ENCODE measurements at regions not wholly inside any gene's neighbourhood (a gene's known extent, or its start where the extent isn't known, plus 50 kb on each side); places are given as distances from the start of the nearest gene placed in this dataset.

GRCh38 chr3:162218479-162218878 lies 721.9 kb downstream of the OTOL1 start:
- TF ChIP-seq CTCF (IDR thresholded peaks at IDR 0.05; ENCODE audit: insufficient read depth, low read depth, low read length, missing control alignments) = no peak
- H3K4me3 ChIP-seq (ENCODE audit: low read depth, low read length) = no peak overlapping the region

GRCh38 chr3:162224746-162225145 lies 728.1 kb downstream of the OTOL1 start:
- no peak for DNase-seq (ENCODE audit: low read depth)

More at GRCh38 chr3:162218479-162218878, 721.9 kb downstream of the OTOL1 start:
- DNase-seq (ENCODE audit: low read depth) = no peak

GRCh38 chr3:162236949-162237348 lies 740.3 kb downstream of the OTOL1 start:
- TF ChIP-seq CTCF (IDR thresholded peaks at IDR 0.05; ENCODE audit: insufficient read depth, low read depth, low read length, missing control alignments) = no peak
- H3K4me3 ChIP-seq (ENCODE audit: low read depth, low read length) = no peak overlapping the region
- no peak for DNase-seq (ENCODE audit: low read depth)

More at GRCh38 chr3:162224746-162225145, 728.1 kb downstream of the OTOL1 start:
- TF ChIP-seq CTCF (IDR thresholded peaks at IDR 0.05; ENCODE audit: insufficient read depth, low read depth, low read length, missing control alignments) = no peak
- H3K4me3 ChIP-seq (ENCODE audit: low read depth, low read length) = no peak overlapping the region

GRCh38 chr3:162250782-162251181 lies 754.2 kb downstream of the OTOL1 start:
- TF ChIP-seq CTCF (IDR thresholded peaks at IDR 0.05; ENCODE audit: insufficient read depth, low read depth, low read length, missing control alignments) = no peak
- no peak for DNase-seq (ENCODE audit: low read depth)
- no peak overlapping the region for H3K4me3 ChIP-seq (ENCODE audit: low read depth, low read length)

GRCh38 chr3:162262129-162262528 lies 765.5 kb downstream of the OTOL1 start:
- no peak for TF ChIP-seq CTCF (IDR thresholded peaks at IDR 0.05; ENCODE audit: insufficient read depth, low read depth, low read length, missing control alignments)
- H3K4me3 ChIP-seq (ENCODE audit: low read depth, low read length) = no peak overlapping the region
- no peak for DNase-seq (ENCODE audit: low read depth)

- H3K4me3 ChIP-seq (ENCODE audit: low read depth, low read length) = no peak overlapping the region
- DNase-seq (ENCODE audit: low read depth) = no peak
- no peak for TF ChIP-seq CTCF (IDR thresholded peaks at IDR 0.05; ENCODE audit: insufficient read depth, low read depth, low read length, missing control alignments)
Measured at GRCh38 chr3:162263596-162263995, 767.0 kb downstream of the OTOL1 start.

All from GM12865 (cell line).